Lung (tissue), 11 donors: ENCODE measurements at regions not wholly inside any gene's neighbourhood (a gene's known extent, or its start where the extent isn't known, plus 50 kb on each side); places are given as distances from the start of the nearest gene placed in this dataset.

Experiments
- ATAC-seq: fragments of 200-7000 bp; cut with Tn5 transposase; one replicate; pipeline ENCODE4 v1.9.1; 2020; ENCODE audit warnings: moderate number of reproducible peaks; ENCODE audit not compliant: insufficient read depth, low FRiP score
- DNase-seq, 3 donors: peaks; one replicate each; pipeline ENCODE4 v3.0.0-alpha.2; 2013 to 2017
- H3K27ac ChIP-seq, 2 donors: one replicate each; pipeline ENCODE4 v1.5.1; 2013; ENCODE audit warnings: mild to moderate bottlenecking in 2 of 2, moderate library complexity in 2 of 2, control low read depth in 1 of 2, inconsistent platforms in 1 of 2, low read depth in 1 of 2, low read length in 1 of 2
- H3K27me3 ChIP-seq, 3 donors: one replicate each; pipeline ENCODE4 v1.5.1; 2013; ENCODE audit warnings: low read length in 2 of 3; ENCODE audit not compliant: control insufficient read depth in 3 of 3, insufficient read depth in 3 of 3
- H3K36me3 ChIP-seq, 4 donors: one replicate each; pipeline ENCODE4 v1.5.1; 2013; ENCODE audit warnings: low read length in 4 of 4, mild to moderate bottlenecking in 1 of 4, moderate library complexity in 1 of 4; ENCODE audit not compliant: control insufficient read depth in 4 of 4, insufficient read depth in 4 of 4
- H3K4me1 ChIP-seq, 5 donors: one replicate each; pipeline ENCODE4 v1.5.1; 2013; ENCODE audit warnings: low read length in 5 of 5, mild to moderate bottlenecking in 2 of 5, moderate library complexity in 1 of 5; ENCODE audit not compliant: control insufficient read depth in 5 of 5, insufficient read depth in 5 of 5
- H3K4me3 ChIP-seq: one replicate; pipeline ENCODE4 v1.5.1; 2013; ENCODE audit warnings: mild to moderate bottlenecking, control low read depth, moderate library complexity
- H3K9ac ChIP-seq, 2 donors: one replicate each; pipeline ENCODE4 v1.5.1; 2013; ENCODE audit warnings: low read length in 2 of 2, control low read depth in 1 of 2; ENCODE audit not compliant: insufficient read depth in 1 of 2
- H3K9me3 ChIP-seq, 4 donors: one replicate each; pipeline ENCODE4 v1.5.1; 2013; ENCODE audit warnings: low read length in 3 of 4, mild to moderate bottlenecking in 1 of 4, moderate library complexity in 1 of 4; ENCODE audit not compliant: control insufficient read depth in 4 of 4, insufficient read depth in 3 of 4
- WGBS, 2 donors: extraction: QIAGEN DNeasy Blood & Tissue Kit; methylation state at CpG; one replicate each; pipeline ENCODE4 v1.1.7; 2013; 5-methylcytosine and 5-hydroxymethylcytosine counted together
- TF ChIP-seq, protein P1 (sequence below): IDR thresholded peaks from 2 replicates; pipeline ENCODE4 v1.5.1; 2012; ENCODE audit warnings: mild to moderate bottlenecking; ENCODE audit errors: control extremely low read depth, extremely low read depth
- donor health status: control.
- donor health status: control.
- donor health status: Bipolar disorder and iron deficiency.
- donor health status: healthy.
- donor health status: DM: yes; HTN: yes; CAD: no.

DNA sequence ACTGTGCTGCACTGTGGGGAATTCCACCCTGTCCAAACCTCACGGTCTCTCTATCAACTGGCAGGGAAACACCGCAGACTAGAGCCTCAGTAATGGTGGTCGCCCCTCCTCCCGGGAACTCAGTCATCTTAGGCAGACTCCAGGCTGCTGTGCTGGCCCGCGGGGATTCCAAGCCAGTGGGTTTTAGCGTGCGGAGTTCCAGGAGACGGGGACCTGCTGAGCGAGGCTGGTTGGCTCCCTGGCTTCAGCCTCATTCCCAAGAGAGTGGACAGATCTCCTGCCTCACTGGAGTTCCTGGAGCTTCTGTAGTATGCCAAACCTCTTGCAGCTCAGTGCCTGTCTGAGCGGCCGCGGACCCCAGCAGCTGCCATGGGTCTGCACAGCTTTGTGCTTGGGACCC is 455.6 kb downstream of the CCDC91 start:
- no peak overlapping the region for H3K27ac ChIP-seq

DNA sequence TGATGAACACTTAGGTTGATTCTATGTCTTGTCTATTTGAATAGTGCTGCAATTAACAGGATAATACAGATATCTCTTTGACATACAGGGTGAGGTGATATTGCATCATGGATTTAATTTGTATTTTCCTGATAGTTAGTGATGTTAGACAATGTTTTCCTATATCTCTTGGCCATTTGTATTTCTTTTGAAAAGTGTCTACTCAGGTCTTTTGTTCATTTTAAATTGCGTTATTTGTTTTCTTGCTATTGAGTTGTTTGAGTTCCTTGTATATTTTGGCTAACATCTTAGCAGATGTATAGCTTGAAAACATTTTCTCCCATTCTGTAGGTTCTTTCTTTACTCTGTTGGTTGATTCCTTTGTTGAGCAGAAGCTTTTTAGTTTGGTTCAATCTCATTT is 460.6 kb downstream of the CCDC91 start:
- Histone ChIP-seq H3K27ac (no peak overlapping the region), H3K27me3 (no peaks in the 10 kb centered on the region), H3K36me3 (no peaks in the 10 kb centered on the region), H3K9me3 (no peaks in the 10 kb centered on the region), H3K9ac (no peak overlapping the region), H3K4me1 (no peaks in the 10 kb centered on the region), H3K4me3 (no peak overlapping the region)
- DNase-seq (no peak), ATAC-seq (no peak)
- 98 to 100% methylated on average over 1 of the region's 1 CpG for WGBS, 2 donors
- TF ChIP-seq, protein P1, sequence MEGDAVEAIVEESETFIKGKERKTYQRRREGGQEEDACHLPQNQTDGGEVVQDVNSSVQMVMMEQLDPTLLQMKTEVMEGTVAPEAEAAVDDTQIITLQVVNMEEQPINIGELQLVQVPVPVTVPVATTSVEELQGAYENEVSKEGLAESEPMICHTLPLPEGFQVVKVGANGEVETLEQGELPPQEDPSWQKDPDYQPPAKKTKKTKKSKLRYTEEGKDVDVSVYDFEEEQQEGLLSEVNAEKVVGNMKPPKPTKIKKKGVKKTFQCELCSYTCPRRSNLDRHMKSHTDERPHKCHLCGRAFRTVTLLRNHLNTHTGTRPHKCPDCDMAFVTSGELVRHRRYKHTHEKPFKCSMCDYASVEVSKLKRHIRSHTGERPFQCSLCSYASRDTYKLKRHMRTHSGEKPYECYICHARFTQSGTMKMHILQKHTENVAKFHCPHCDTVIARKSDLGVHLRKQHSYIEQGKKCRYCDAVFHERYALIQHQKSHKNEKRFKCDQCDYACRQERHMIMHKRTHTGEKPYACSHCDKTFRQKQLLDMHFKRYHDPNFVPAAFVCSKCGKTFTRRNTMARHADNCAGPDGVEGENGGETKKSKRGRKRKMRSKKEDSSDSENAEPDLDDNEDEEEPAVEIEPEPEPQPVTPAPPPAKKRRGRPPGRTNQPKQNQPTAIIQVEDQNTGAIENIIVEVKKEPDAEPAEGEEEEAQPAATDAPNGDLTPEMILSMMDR: no peak

More for the DNA sequence above, 455.6 kb downstream of the CCDC91 start:
- no peak for ATAC-seq
- no peak overlapping the region for H3K4me3 ChIP-seq
- no peak for DNase-seq
- no peaks in the 10 kb centered on the region for H3K4me1 ChIP-seq
- H3K27me3 ChIP-seq: no peaks in the 10 kb centered on the region
- 94 to 95% methylated on average over 13 of the region's 13 CpGs for whole genome bisulfite sequencing, 2 donors
- no peaks in the 10 kb centered on the region for H3K36me3 ChIP-seq
- H3K9ac ChIP-seq: no peak overlapping the region
- H3K9me3 ChIP-seq: no peaks in the 10 kb centered on the region
- TF ChIP-seq, protein P1: no peak

DNA sequence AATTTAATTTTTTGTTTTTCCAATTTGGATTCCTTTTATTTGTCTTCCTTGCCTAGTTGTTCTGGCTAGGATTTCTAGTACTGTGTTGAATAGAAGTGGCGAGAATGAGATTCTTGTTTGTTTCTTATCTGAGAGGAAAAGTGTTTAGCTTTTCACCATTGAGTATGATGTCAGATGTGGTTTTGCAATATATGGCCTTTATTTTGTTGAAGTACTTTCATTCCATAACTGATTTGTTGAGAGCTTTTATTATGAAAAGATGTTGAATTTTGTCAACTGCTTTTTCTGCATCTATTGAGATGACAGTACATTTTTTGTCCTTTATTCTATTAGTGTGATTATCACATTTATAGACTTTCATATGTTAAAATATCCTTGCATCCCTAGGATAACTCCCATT is 462.0 kb downstream of the CCDC91 start:
- Histone ChIP-seq H3K4me1 (no peaks in the 10 kb centered on the region), H3K36me3 (no peaks in the 10 kb centered on the region), H3K9me3 (no peaks in the 10 kb centered on the region), H3K27me3 (no peaks in the 10 kb centered on the region), H3K27ac (no peak overlapping the region), H3K9ac (no peak overlapping the region), H3K4me3 (no peak overlapping the region)
- DNase-seq (no peak), ATAC-seq (no peak)
- WGBS, 2 donors: 63 to 84% methylated on average over 1 of the region's 1 CpG
- TF ChIP-seq, protein P1: no peak

DNA sequence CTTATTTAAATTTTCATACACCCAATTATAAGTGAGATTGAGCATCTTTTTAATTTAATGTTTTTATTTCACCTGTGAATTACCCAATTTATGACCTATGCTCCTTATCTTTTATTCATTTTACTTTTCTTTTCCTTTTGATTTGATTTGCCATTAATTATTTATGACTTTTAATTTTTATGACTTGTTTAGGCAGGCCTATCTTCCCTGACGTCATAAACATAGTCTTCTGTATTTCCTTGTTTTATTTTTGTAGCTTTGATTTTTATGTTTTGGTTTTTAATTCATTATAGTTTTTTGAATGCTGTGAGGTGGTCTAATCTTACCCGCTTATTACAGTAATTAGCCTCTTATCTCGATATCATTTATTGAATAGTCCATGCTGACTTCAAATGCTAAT is 467.1 kb upstream of the FAR2 start:
- H3K4me1 ChIP-seq: no peaks in the 10 kb centered on the region
- TF ChIP-seq, protein P1: no peak
- no peak overlapping the region for H3K27ac ChIP-seq
- H3K36me3 ChIP-seq: no peaks in the 10 kb centered on the region
- no peak overlapping the region for H3K9ac ChIP-seq
- ATAC-seq (no peak), DNase-seq (no peak)
- H3K9me3 ChIP-seq: no peaks in the 10 kb centered on the region
- H3K27me3 ChIP-seq: no peaks in the 10 kb centered on the region
- no peak overlapping the region for H3K4me3 ChIP-seq
- WGBS, 2 donors: 92 to 96% methylated on average over 3 of the region's 3 CpGs
